B cell (primary cell): ENCODE measurements at regions not wholly inside any gene's neighbourhood (a gene's known extent, or its start where the extent isn't known, plus 50 kb on each side); places are given as distances from the start of the nearest gene placed in this dataset.

Experiments
- ATAC-seq: fragments of 200-7000 bp; cut with Tn5 transposase; one replicate; pipeline ENCODE4 v1.10.0; 2021; ENCODE audit warnings: low read depth, mild to moderate bottlenecking, moderate number of reproducible peaks, moderate library complexity
- CTCF ChIA-PET: fragments of 350-600 bp; sonication (Branson Sonifier 250); formaldehyde crosslinking; loops from one replicate; lab custom pipeline; 2021; ENCODE audit warnings: antibody characterized with exemption, inconsistent platforms; lab: Charles Lee
- POLR2A ChIA-PET: fragments of 350-600 bp; sonication (Branson Sonifier 250); formaldehyde crosslinking; loops from one replicate; lab custom pipeline; 2021; ENCODE audit warnings: antibody characterized with exemption; lab: Charles Lee
- DNase-seq: peaks from one replicate; pipeline ENCODE4 v3.0.0; 2013
- H2AFZ ChIP-seq: 2 replicates; pipeline ENCODE4 v1.6.1; 2012; ENCODE audit warnings: mild to moderate bottlenecking, low read depth, low read length; ENCODE audit not compliant: insufficient read depth, poor library complexity, severe bottlenecking
- H3K27ac ChIP-seq, 2 donors: 1 replicate in 1 of 2; 2 replicates in 1 of 2; pipeline ENCODE4 v1.5.1; 2012 to 2013; ENCODE audit warnings: low read length in 2 of 2, mild to moderate bottlenecking in 2 of 2, moderate library complexity in 1 of 2
- H3K27me3 ChIP-seq, 4 experiments: fragments of 200-600 bp in 1 of 4; sonication (generic) in 1 of 4; replicated peaks in 1 of 4; 1 replicate in 2 of 4; 2 replicates in 2 of 4; pipeline versions ENCODE4 v1.6.1 to v1.7.0; 2013 to 2016; ENCODE audit warnings: low read length in 3 of 4, mild to moderate bottlenecking in 2 of 4, mixed read lengths in 1 of 4, moderate library complexity in 1 of 4; ENCODE audit not compliant: insufficient read depth in 4 of 4, control insufficient read depth in 3 of 4; ENCODE audit errors: control extremely low read depth in 1 of 4
- H3K36me3 ChIP-seq, 2 experiments: replicated peaks in 1 of 2; 1 replicate in 1 of 2; 2 replicates in 1 of 2; pipeline versions ENCODE4 v1.6.1 to v1.7.1; 2013; ENCODE audit warnings: low read length in 1 of 2; ENCODE audit not compliant: insufficient read depth in 2 of 2, control insufficient read depth in 1 of 2; ENCODE audit errors: control extremely low read depth in 1 of 2, extremely low read depth in 1 of 2
- H3K4me1 ChIP-seq, 2 donors: fragments of 200-600 bp in 1 of 2; sonication (generic) in 1 of 2; 1 replicate in 1 of 2; 2 replicates in 1 of 2; pipeline versions ENCODE4 v1.5.1 to v1.6.1; 2013 to 2017; ENCODE audit warnings: low read length in 2 of 2; ENCODE audit not compliant: control insufficient read depth in 2 of 2, insufficient read depth in 2 of 2
- H3K4me2 ChIP-seq: replicated peaks from 2 replicates; pipeline ENCODE3; 2012; ENCODE audit warnings: mild to moderate bottlenecking, low read depth, low read length; ENCODE audit not compliant: poor library complexity, severe bottlenecking
- H3K4me3 ChIP-seq, 5 experiments: fragments of 200-600 bp in 1 of 5; sonication (generic) in 1 of 5; 1 replicate in 3 of 5; 2 replicates in 2 of 5; pipeline versions ENCODE4 v1.5.1 to v1.7.0; 2011 to 2016; ENCODE audit warnings: low read length in 4 of 5, mild to moderate bottlenecking in 4 of 5, low read depth in 2 of 5, control low read depth in 1 of 5, moderate library complexity in 1 of 5; ENCODE audit not compliant: insufficient read depth in 1 of 5; ENCODE audit errors: control extremely low read depth in 1 of 5, extremely low read depth in 1 of 5
- H3K79me2 ChIP-seq: fragments of 200-600 bp; sonication (generic); one replicate; pipeline ENCODE4 v1.6.0; 2016; ENCODE audit warnings: low read length; ENCODE audit not compliant: control insufficient read depth, insufficient read depth
- H3K9ac ChIP-seq: fragments of 200-600 bp; sonication (generic); 2 replicates; pipeline ENCODE4 v1.6.1; 2017; ENCODE audit warnings: mild to moderate bottlenecking, low read length, moderate library complexity
- H3K9me3 ChIP-seq, 3 donors: one replicate each; pipeline versions ENCODE4 v1.6.1 to v1.7.1; 2013; ENCODE audit warnings: low read length in 2 of 3; ENCODE audit not compliant: control insufficient read depth in 2 of 3, insufficient read depth in 1 of 3; ENCODE audit errors: control extremely low read depth in 1 of 3
- H4K20me1 ChIP-seq: 2 replicates; pipeline ENCODE4 v1.6.0; 2012; ENCODE audit warnings: mild to moderate bottlenecking, low read length; ENCODE audit not compliant: insufficient read depth, control insufficient read depth, poor library complexity, severe bottlenecking
- H3K27ac Mint-ChIP-seq: one replicate; pipeline ENCODE4 v1.8.0; 2021; ENCODE audit warnings: mixed read lengths
- H3K27me3 Mint-ChIP-seq: one replicate; pipeline ENCODE4 v1.8.0; 2021; ENCODE audit warnings: mixed read lengths
- H3K4me1 Mint-ChIP-seq: one replicate; pipeline ENCODE4 v1.8.0; 2021; ENCODE audit warnings: mixed read lengths
- H3K4me3 Mint-ChIP-seq: one replicate; pipeline ENCODE4 v1.8.0; 2021; ENCODE audit warnings: mixed read lengths
- H3K9me3 Mint-ChIP-seq: one replicate; pipeline ENCODE4 v1.8.0; 2022; ENCODE audit warnings: mixed read lengths; ENCODE audit not compliant: insufficient read depth
- CTCF ChIP-seq: fragments of 200-600 bp; IDR thresholded peaks from one replicate; pipeline ENCODE4 v1.8.0; 2022; ENCODE audit warnings: antibody characterized with exemption, mild to moderate bottlenecking
- EZH2 ChIP-seq: IDR thresholded peaks from 2 replicates; pipeline ENCODE4 v1.6.1; 2012; ENCODE audit warnings: borderline replicate concordance, low read depth, mild to moderate bottlenecking, moderate library complexity, low read length; ENCODE audit not compliant: insufficient read depth, poor library complexity, severe bottlenecking
- WGBS: methylation state at CpG from one replicate; pipeline ENCODE4 v1.1.5; 2013; ENCODE audit warnings: missing lambda C conversion rate; ENCODE audit not compliant: insufficient coverage; 5-methylcytosine and 5-hydroxymethylcytosine counted together
- intact Hi-C: fragments of 100-400 bp; cut with micrococcal nuclease; formaldehyde crosslinking; loops from one replicate; pipeline ENCODE4 v1.10.0; 2022

- DNase-seq (no peak), ATAC-seq (no peak)
- CTCF ChIA-PET = no interaction called here
- no peak overlapping the region for H3K4me2 ChIP-seq
- no peak overlapping the region for H3K27ac ChIP-seq
- intact Hi-C loops = no loop called here
- Mint-ChIP-seq H3K27ac (no peak overlapping the region), H3K4me1 (no peaks in the 10 kb centered on the region), H3K4me3 (no peak overlapping the region), H3K9me3 (no peaks in the 10 kb centered on the region), H3K27me3 (peaks cover 5% of the 10 kb centered on the region)
- no peaks in the 10 kb centered on the region for H3K9me3 ChIP-seq
- no peak for TF ChIP-seq EZH2
- no peak for TF ChIP-seq CTCF
- no peaks in the 10 kb centered on the region for H3K36me3 ChIP-seq
- H3K79me2 ChIP-seq = no peaks in the 10 kb centered on the region
- no peaks in the 10 kb centered on the region for H3K27me3 ChIP-seq
- POLR2A ChIA-PET = no interaction called here
- WGBS = 80% methylated on average over 1 of the region's 3 CpGs
- no peak overlapping the region for H3K9ac ChIP-seq
- H3K4me1 ChIP-seq = no peaks in the 10 kb centered on the region
- H2AFZ ChIP-seq = no peak overlapping the region
- H3K4me3 ChIP-seq = no peak overlapping the region
- no peaks in the 10 kb centered on the region for H4K20me1 ChIP-seq
Observed at GRCh38 chr13:31517599-31517998, 221.7 kb upstream of the RXFP2 start.

- Histone ChIP-seq H3K36me3 (no peaks in the 10 kb centered on the region), H3K4me3 (no peak overlapping the region), H3K9me3 (no peaks in the 10 kb centered on the region), H3K79me2 (no peaks in the 10 kb centered on the region), H3K4me1 (no peaks in the 10 kb centered on the region), H4K20me1 (no peaks in the 10 kb centered on the region), H3K9ac (no peak overlapping the region), H3K27ac (no peak overlapping the region), H2AFZ (no peak overlapping the region), H3K27me3 (no peaks in the 10 kb centered on the region), H3K4me2 (no peak overlapping the region)
- Mint-ChIP-seq H3K27me3 (peaks cover 5% of the 10 kb centered on the region), H3K4me1 (no peaks in the 10 kb centered on the region), H3K27ac (no peak overlapping the region), H3K9me3 (no peaks in the 10 kb centered on the region), H3K4me3 (no peak overlapping the region)
- POLR2A ChIA-PET = no interaction called here
- TF ChIP-seq EZH2 = no peak
- TF ChIP-seq CTCF = no peak
- DNase-seq (no peak), ATAC-seq (no peak)
- intact Hi-C loops = no loop called here
- CTCF ChIA-PET = interaction anchor here (0.9 kb wide), 1 partner anchor 8 kb away, joined by 3 read pairs; no protein-coding TSS in a partner anchor
- 82% methylated on average over 3 of the region's 4 CpGs for WGBS
Observed at GRCh38 chr13:31518645-31519044, 220.7 kb upstream of the RXFP2 start.
